ENCODE measurements at regions not wholly inside any gene's neighbourhood (a gene's known extent, or its start where the extent isn't known, plus 50 kb on each side); places are given as distances from the start of the nearest gene placed in this dataset.
A peak's percentile ranks its signal among the peaks of the same experiment; 100 is the strongest.
"Not testable (repeated sequence)": the region's sequence is repeated elsewhere in the genome, so short reads cannot be mapped to it uniquely, and the experiment has no call there.

GRCh38 chr5:130963798-130964197 is 201.3 kb downstream of the HINT1 start:
- Histone ChIP-seq H3K36me3 (ENCODE audit: control insufficient read depth in 1 of 2, insufficient read depth in 2 of 2, low read length in 2 of 2) (no peaks in the 10 kb centered on the region), H3K4me3 (ENCODE audit: low read depth in 1 of 2, low read length in 2 of 2) (no peak overlapping the region), H3K4me1 (ENCODE audit: control insufficient read depth in 1 of 2, insufficient read depth in 2 of 2, low read length in 2 of 2) (no peaks in the 10 kb centered on the region), H3K9ac (ENCODE audit: low read depth in 1 of 2, low read length in 2 of 2) (no peak overlapping the region), H3K27ac (ENCODE audit: low read depth, low read length) (no peak overlapping the region), H3K27me3 (ENCODE audit: control insufficient read depth in 1 of 2, insufficient read depth in 2 of 2, low read length in 2 of 2) (no peaks in the 10 kb centered on the region), H3K9me3 (ENCODE audit: control insufficient read depth in 1 of 2, low read length in 2 of 2) (no peaks in the 10 kb centered on the region)

- H3K27ac ChIP-seq (ENCODE audit: low read depth, low read length): no peak overlapping the region
- H3K4me1 ChIP-seq (ENCODE audit: control insufficient read depth in 1 of 2, insufficient read depth in 2 of 2, low read length in 2 of 2): no peaks in the 10 kb centered on the region
- no peaks in the 10 kb centered on the region for H3K27me3 ChIP-seq (ENCODE audit: control insufficient read depth in 1 of 2, insufficient read depth in 2 of 2, low read length in 2 of 2)
- no peak overlapping the region for H3K9ac ChIP-seq (ENCODE audit: low read depth in 1 of 2, low read length in 2 of 2)
- no peak overlapping the region for H3K4me3 ChIP-seq (ENCODE audit: low read depth in 1 of 2, low read length in 2 of 2)
- no peaks in the 10 kb centered on the region for H3K36me3 ChIP-seq (ENCODE audit: control insufficient read depth in 1 of 2, insufficient read depth in 2 of 2, low read length in 2 of 2)
- no peaks in the 10 kb centered on the region for H3K9me3 ChIP-seq (ENCODE audit: control insufficient read depth in 1 of 2, low read length in 2 of 2)
Observed at GRCh38 chr5:130957151-130957550, 207.9 kb downstream of the HINT1 start.

DNA sequence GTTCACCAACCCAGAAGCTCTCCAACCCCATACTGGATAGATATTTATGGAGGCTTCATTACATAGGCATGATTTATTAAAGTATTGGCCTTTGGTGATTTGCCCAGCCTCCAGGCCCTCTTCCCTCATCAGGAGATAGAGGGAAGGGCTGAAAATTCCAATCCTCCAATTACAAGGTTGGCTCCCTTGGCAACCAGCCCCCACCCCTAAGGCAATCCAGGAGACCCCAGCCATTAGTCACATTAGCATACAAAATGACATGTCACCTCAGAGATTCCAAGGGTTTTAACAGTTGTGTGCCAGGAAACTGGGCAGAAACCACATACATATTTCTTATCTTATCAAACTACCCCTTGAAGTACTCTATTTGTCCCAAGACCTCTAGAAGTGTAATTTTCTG is 210.0 kb downstream of the HINT1 start:
- Histone ChIP-seq H3K4me1 (ENCODE audit: control insufficient read depth in 1 of 2, insufficient read depth in 2 of 2, low read length in 2 of 2) (no peaks in the 10 kb centered on the region), H3K36me3 (ENCODE audit: control insufficient read depth in 1 of 2, insufficient read depth in 2 of 2, low read length in 2 of 2) (no peaks in the 10 kb centered on the region), H3K9me3 (ENCODE audit: control insufficient read depth in 1 of 2, low read length in 2 of 2) (no peaks in the 10 kb centered on the region), H3K9ac (ENCODE audit: low read depth in 1 of 2, low read length in 2 of 2) (no peak overlapping the region), H3K4me3 (ENCODE audit: low read depth in 1 of 2, low read length in 2 of 2) (no peak overlapping the region), H3K27me3 (ENCODE audit: control insufficient read depth in 1 of 2, insufficient read depth in 2 of 2, low read length in 2 of 2) (no peaks in the 10 kb centered on the region), H3K27ac (ENCODE audit: low read depth, low read length) (no peak overlapping the region)

- Histone ChIP-seq H3K27me3 (ENCODE audit: control insufficient read depth in 1 of 2, insufficient read depth in 2 of 2, low read length in 2 of 2) (no peaks in the 10 kb centered on the region), H3K27ac (ENCODE audit: low read depth, low read length) (no peak overlapping the region), H3K36me3 (ENCODE audit: control insufficient read depth in 1 of 2, insufficient read depth in 2 of 2, low read length in 2 of 2) (no peaks in the 10 kb centered on the region), H3K4me3 (ENCODE audit: low read depth in 1 of 2, low read length in 2 of 2) (no peak overlapping the region), H3K9ac (ENCODE audit: low read depth in 1 of 2, low read length in 2 of 2) (no peak overlapping the region), H3K9me3 (ENCODE audit: control insufficient read depth in 1 of 2, low read length in 2 of 2) (no peaks in the 10 kb centered on the region), H3K4me1 (ENCODE audit: control insufficient read depth in 1 of 2, insufficient read depth in 2 of 2, low read length in 2 of 2) (no peaks in the 10 kb centered on the region)
Observed at GRCh38 chr5:130954336-130954735, 210.7 kb downstream of the HINT1 start.

DNA sequence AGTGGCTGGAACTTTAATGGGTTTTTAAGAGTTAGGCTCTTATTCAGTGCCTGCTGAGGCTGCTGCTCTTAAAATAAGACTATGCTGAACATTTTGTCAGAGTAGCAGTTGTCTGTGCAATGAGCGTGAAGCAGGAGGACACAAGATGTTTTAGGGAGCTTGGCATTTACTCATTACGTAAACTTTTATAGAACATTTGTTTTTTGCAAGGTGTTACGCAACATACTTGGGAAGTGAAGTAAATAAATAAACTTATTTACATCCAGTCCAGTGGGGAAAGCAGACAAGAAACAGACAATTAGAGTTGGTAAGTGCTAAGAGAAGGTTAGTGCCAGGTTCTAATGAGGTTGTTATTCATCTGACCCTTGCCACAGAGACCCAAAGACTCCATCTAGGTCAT is 226.0 kb downstream of the HINT1 start:
- no peak overlapping the region for H3K9ac ChIP-seq (ENCODE audit: low read depth in 1 of 2, low read length in 2 of 2)
- no peak overlapping the region for H3K4me3 ChIP-seq (ENCODE audit: low read depth in 1 of 2, low read length in 2 of 2)
- no peaks in the 10 kb centered on the region for H3K9me3 ChIP-seq (ENCODE audit: control insufficient read depth in 1 of 2, low read length in 2 of 2)
- no peaks in the 10 kb centered on the region for H3K4me1 ChIP-seq (ENCODE audit: control insufficient read depth in 1 of 2, insufficient read depth in 2 of 2, low read length in 2 of 2)
- H3K36me3 ChIP-seq (ENCODE audit: control insufficient read depth in 1 of 2, insufficient read depth in 2 of 2, low read length in 2 of 2): no peaks in the 10 kb centered on the region
- H3K27ac ChIP-seq (ENCODE audit: low read depth, low read length): no peak overlapping the region
- no peaks in the 10 kb centered on the region for H3K27me3 ChIP-seq (ENCODE audit: control insufficient read depth in 1 of 2, insufficient read depth in 2 of 2, low read length in 2 of 2)

- H3K27ac ChIP-seq (ENCODE audit: low read depth, low read length): no peak overlapping the region
- H3K4me3 ChIP-seq (ENCODE audit: low read depth in 1 of 2, low read length in 2 of 2): no peak overlapping the region
- no peaks in the 10 kb centered on the region for H3K9me3 ChIP-seq (ENCODE audit: control insufficient read depth in 1 of 2, low read length in 2 of 2)
- H3K9ac ChIP-seq (ENCODE audit: low read depth in 1 of 2, low read length in 2 of 2): no peak overlapping the region
- H3K4me1 ChIP-seq (ENCODE audit: control insufficient read depth in 1 of 2, insufficient read depth in 2 of 2, low read length in 2 of 2): no peaks in the 10 kb centered on the region
- H3K36me3 ChIP-seq (ENCODE audit: control insufficient read depth in 1 of 2, insufficient read depth in 2 of 2, low read length in 2 of 2): no peaks in the 10 kb centered on the region
- no peaks in the 10 kb centered on the region for H3K27me3 ChIP-seq (ENCODE audit: control insufficient read depth in 1 of 2, insufficient read depth in 2 of 2, low read length in 2 of 2)
Observed at GRCh38 chr5:130937046-130937445, 228.0 kb downstream of the HINT1 start.

DNA sequence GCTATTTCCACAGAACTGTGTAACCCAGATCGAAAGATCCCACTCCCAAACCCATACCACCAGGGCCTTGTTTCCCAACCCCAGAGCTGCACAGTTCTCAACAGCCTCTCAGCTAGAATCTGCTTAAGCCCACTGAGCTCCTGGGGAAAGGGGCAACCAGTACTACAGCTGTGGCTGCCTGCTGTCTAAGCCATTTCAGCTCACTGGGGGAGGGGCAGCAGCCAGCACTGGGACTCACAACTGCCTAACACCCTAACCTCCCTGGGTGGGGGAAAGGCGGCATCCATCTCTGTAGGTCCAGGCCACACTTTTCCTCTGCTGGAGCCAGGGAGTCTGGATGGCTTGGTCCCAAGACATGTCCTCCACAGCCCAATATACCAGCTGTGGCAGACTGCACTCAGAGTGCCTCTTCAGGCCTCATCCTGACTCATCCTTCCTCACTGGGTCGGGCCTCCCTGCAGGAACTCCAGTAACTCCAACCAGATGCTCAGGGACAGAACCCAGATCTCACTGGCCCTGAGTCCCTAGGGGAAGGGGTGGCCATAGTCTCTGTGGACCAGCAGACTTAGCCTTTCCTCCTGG is 241.4 kb downstream of the HINT1 start:
- Histone ChIP-seq H3K36me3 (ENCODE audit: control insufficient read depth in 1 of 2, insufficient read depth in 2 of 2, low read length in 2 of 2) (no peaks in the 10 kb centered on the region), H3K9me3 (ENCODE audit: control insufficient read depth in 1 of 2, low read length in 2 of 2) (no peaks in the 10 kb centered on the region), H3K9ac (ENCODE audit: low read depth in 1 of 2, low read length in 2 of 2) (no peak overlapping the region), H3K4me1 (ENCODE audit: control insufficient read depth in 1 of 2, insufficient read depth in 2 of 2, low read length in 2 of 2) (no peaks in the 10 kb centered on the region), H3K27me3 (ENCODE audit: control insufficient read depth in 1 of 2, insufficient read depth in 2 of 2, low read length in 2 of 2) (no peaks in the 10 kb centered on the region), H3K4me3 (ENCODE audit: low read depth in 1 of 2, low read length in 2 of 2) (no peak overlapping the region), H3K27ac (ENCODE audit: low read depth, low read length) (no peak overlapping the region)

DNA sequence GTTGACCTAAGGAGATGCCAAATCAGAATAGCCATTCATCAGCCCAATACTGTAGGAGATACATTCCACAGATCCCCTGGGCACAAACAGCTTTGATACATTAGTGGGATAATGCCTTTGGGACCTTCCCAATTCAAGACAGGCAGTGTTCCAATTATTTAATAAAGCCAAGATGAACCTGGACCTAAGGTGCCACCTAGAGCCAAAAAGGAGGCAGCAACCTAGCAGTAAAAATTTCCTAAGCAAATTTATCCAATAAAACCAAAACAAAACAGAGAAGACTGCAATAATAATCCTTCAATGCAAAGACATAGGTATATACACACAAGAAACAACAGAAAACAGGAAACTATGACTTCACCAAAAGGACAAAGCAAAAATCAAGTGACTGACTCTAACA is 253.0 kb downstream of the HINT1 start:
- Histone ChIP-seq H3K4me1 (ENCODE audit: control insufficient read depth in 1 of 2, insufficient read depth in 2 of 2, low read length in 2 of 2) (no peaks in the 10 kb centered on the region), H3K36me3 (ENCODE audit: control insufficient read depth in 1 of 2, insufficient read depth in 2 of 2, low read length in 2 of 2) (no peaks in the 10 kb centered on the region), H3K9ac (ENCODE audit: low read depth in 1 of 2, low read length in 2 of 2) (no peak overlapping the region), H3K4me3 (ENCODE audit: low read depth in 1 of 2, low read length in 2 of 2) (no peak overlapping the region), H3K27ac (ENCODE audit: low read depth, low read length) (no peak overlapping the region), H3K9me3 (ENCODE audit: control insufficient read depth in 1 of 2, low read length in 2 of 2) (no peaks in the 10 kb centered on the region), H3K27me3 (ENCODE audit: control insufficient read depth in 1 of 2, insufficient read depth in 2 of 2, low read length in 2 of 2) (no peaks in the 10 kb centered on the region)

- Histone ChIP-seq H3K27me3 (ENCODE audit: control insufficient read depth in 1 of 2, insufficient read depth in 2 of 2, low read length in 2 of 2) (no peaks in the 10 kb centered on the region), H3K36me3 (ENCODE audit: control insufficient read depth in 1 of 2, insufficient read depth in 2 of 2, low read length in 2 of 2) (no peaks in the 10 kb centered on the region)
Observed at GRCh38 chr5:130908186-130908585, 256.9 kb downstream of the HINT1 start.

GRCh38 chr5:130897537-130898195 is 267.4 kb downstream of the HINT1 start:
- H3K27me3 ChIP-seq (ENCODE audit: control insufficient read depth in 1 of 2, insufficient read depth in 2 of 2, low read length in 2 of 2); H3K9me3 ChIP-seq (ENCODE audit: control insufficient read depth in 1 of 2, low read length in 2 of 2); H3K4me1 ChIP-seq (ENCODE audit: control insufficient read depth in 1 of 2, insufficient read depth in 2 of 2, low read length in 2 of 2); H3K36me3 ChIP-seq (ENCODE audit: control insufficient read depth in 1 of 2, insufficient read depth in 2 of 2, low read length in 2 of 2); H3K27ac ChIP-seq (ENCODE audit: low read depth, low read length): not testable (repeated sequence)
- H3K9ac ChIP-seq (ENCODE audit: low read depth in 1 of 2, low read length in 2 of 2): peak overlapping the region in 1 of 2 donors; percentile 25
- H3K4me3 ChIP-seq (ENCODE audit: low read depth in 1 of 2, low read length in 2 of 2): peak overlapping the region; percentile 42 to 59

More at GRCh38 chr5:130908186-130908585, 256.9 kb downstream of the HINT1 start:
- Histone ChIP-seq H3K4me1 (ENCODE audit: control insufficient read depth in 1 of 2, insufficient read depth in 2 of 2, low read length in 2 of 2) (no peaks in the 10 kb centered on the region), H3K4me3 (ENCODE audit: low read depth in 1 of 2, low read length in 2 of 2) (no peak overlapping the region), H3K9me3 (ENCODE audit: control insufficient read depth in 1 of 2, low read length in 2 of 2) (no peaks in the 10 kb centered on the region), H3K9ac (ENCODE audit: low read depth in 1 of 2, low read length in 2 of 2) (no peak overlapping the region), H3K27ac (ENCODE audit: low read depth, low read length) (no peak overlapping the region)
